HG02852 (cell line): ENCODE measurements at regions not wholly inside any gene's neighbourhood (a gene's known extent, or its start where the extent isn't known, plus 50 kb on each side); places are given as distances from the start of the nearest gene placed in this dataset.
"Not testable (repeated sequence)": the region's sequence is repeated elsewhere in the genome, so short reads cannot be mapped to it uniquely, and the experiment has no call there.

Experiments
- ATAC-seq: cut with Tn5 transposase; IDR thresholded peaks from one replicate; pipeline ENCODE4 v1.9.1; 2021; ENCODE audit warnings: mild to moderate bottlenecking, moderate library complexity; ENCODE audit not compliant: unreplicated experiment

GRCh38 chr17:16888413-16889087, 83.4 kb downstream of the TNFRSF13B start:
- no peak for ATAC-seq

GRCh38 chr17:16887523-16888095, 84.3 kb downstream of the TNFRSF13B start:
- no peak for ATAC-seq

DNA sequence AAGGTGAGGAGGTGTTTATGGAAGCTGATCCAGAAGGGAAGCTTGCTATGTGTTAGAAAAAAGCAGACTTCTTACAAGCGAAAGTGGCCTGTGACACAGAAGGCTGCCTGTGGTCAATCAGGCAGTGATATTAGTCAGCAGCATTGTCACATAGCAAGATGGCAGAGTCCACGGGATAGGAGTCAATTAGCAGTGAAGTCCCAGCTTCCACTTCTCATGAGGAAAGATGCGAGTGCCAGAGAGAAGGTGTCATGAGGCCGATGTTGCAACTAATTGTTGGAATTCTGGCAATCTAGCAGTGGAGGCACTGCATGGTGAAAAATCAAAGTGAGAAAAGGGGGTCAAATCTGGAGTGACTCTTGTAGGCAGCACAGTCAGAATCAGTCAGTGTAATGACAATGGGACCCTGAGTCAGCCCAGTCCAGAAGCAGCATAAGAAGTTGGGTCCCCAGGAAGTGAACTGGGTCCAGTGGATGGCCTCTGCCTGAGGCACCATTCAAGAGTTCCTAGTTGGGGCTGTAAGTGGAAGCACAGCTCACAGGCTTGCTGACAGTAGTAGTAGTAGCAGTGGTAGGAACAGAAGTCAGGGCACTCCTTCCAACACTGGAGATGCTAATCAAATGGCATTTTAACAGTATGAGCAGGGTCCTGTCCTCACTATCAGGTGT, 85.1 kb downstream of the TNFRSF13B start:
- ATAC-seq = peak; percentile 80

DNA sequence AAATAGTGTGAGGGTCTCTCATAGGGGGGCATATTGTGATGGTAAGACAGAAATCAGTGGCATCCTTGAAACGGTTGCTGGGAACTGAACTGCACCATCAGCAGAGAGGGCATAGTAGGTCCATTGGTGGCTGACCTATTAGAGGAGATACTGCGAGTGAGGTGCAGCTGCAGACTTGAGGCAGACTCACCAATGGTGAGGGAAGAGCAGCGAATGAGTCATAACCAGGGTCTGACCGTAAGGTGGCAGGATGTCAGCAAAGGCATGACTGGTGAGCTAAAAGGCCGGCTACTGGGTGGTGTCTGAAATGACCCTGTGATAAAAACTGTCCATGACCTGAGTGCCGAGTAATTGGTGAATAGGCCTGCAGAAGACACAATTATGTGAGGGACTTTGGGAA, 86.7 kb downstream of the TNFRSF13B start:
- not testable (repeated sequence) for ATAC-seq

GRCh38 chr17:16882926-16883265, 89.0 kb downstream of the TNFRSF13B start:
- not testable (repeated sequence) for ATAC-seq

- ATAC-seq = no peak
These were observed 89.5 kb downstream of the TNFRSF13B start for GRCh38 chr17:16882243-16882925.

DNA sequence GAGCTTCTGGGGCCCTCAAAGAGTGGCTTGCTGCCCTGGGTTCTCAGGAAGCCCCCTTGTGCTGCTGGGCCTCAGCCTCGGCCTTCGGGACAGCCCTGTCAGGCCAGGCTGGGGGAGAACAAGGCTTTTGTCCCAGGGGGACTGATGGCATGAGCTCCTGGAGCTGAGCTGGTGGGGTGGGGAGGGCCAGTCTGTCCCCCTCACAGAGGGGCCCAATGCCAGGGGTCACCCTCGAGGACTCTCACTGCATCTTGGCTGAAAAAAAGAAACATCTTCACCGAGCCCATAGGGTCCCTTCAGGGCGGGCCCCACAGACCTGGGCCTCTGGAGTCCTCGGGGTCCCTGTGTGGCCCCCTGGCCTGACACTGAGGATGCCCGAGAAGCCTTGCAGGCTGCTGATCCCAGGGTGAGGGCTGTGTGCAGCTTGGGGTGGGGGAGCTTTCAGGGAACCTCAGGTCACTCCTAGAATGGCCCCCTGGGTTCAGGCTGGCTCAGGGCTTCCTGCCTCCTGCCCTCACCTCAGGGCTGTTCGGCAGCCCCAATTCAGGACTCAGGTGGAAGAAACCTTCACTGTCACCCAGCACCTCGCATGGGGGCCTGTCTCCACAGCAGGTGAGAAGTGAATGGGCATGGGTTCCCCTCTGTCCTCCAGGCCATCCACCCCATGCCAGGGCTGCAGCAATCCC, 90.5 kb downstream of the TNFRSF13B start:
- ATAC-seq = no peak

DNA sequence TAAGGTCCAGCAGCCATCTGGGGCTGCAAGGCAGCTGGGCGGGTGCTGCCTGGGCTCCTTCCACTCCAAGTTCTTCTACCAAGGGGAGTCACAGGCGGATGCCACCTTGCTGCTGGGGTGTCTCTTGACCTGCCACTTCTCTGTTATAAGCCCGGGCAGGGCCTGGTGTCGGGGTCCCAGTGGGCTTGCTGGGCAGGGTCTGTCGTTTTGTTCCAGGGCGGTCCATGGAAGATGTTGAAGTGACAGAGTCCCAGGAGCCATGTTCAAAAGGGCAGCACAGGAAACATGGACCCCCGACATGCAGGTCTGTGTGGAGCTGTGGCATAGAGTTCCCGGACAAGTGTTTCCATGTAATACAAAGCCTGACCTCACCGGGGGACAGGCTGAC, 91.1 kb downstream of the TNFRSF13B start:
- ATAC-seq = no peak

DNA sequence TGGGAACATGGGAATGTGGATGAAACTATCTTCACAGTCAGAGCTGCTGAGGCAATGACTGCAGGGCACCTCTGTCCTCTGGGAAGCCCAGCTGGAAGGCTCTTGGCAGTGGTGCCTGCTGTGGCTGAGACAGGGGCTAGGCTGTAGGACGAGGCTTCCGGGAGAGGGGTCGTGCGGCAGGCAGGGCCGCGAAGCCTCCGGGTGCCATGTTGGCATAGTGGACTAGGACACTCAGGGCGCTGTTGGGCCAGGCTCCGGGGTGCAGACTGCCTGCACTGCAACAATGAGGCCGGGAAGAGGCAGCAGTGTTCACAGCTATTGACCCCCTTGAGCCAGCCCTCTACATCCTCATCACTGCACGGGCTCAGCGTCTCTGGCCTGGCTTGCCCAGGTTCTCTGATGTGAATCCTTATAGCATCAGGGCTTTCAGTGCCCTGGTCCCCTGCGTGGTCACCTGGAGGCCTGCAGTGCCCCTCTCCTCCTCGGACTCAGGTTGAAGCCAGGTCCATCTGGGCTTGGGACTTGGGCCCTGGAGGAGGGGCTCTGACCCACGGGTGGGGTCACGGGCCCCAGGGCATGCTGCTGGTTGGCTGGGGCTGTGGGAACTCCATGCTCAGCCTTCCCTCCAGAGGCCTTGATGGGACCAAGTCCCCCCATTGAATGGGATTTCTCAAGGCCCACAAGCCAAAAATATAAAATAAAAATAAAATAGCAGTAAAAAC, 91.6 kb downstream of the TNFRSF13B start:
- ATAC-seq = no peak

DNA sequence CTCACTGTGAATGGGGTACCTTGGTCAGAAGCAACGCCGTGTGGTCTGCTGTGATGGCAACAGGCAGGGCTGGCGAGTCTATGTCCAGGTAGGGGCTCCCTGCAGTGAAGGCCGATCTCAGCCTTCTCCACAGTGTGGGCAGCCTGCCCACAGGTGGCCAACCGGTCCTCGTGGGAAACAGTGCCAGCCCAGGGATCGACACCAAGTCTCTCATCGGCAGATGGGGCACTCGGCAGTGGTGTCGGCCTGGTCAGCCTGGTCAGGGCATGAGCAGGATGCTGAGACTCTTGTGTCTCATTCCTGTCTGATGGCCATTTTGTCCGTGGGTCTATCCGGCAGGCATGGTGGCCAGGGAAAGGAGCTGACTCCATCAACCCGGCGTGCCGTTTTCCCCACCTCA, 92.2 kb downstream of the TNFRSF13B start:
- no peak for ATAC-seq

DNA sequence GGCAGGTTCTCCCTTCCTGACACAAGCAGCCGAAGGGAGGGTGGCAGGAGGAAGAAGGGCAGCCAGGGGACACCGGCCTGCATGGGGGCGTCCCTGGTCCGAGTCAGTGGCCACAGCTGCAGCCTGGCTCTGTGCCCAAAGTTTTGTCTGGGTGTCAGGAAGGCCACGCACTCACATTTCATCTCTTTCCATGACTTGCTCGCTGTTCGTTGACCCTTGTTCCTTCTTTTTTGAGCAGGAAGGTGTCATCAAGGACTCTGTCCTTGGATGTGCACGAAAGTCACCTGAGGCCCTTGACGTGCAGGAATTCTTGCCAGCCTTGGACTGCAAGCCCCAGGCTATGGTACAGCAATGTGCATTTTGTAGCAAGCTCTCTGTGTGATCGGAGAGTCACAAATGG, 93.3 kb downstream of the TNFRSF13B start:
- ATAC-seq = no peak

GRCh38 chr17:16878084-16878483, 93.8 kb downstream of the TNFRSF13B start:
- no peak for ATAC-seq

- ATAC-seq = no peak
These were observed 94.8 kb downstream of the TNFRSF13B start for GRCh38 chr17:16877099-16877498.

DNA sequence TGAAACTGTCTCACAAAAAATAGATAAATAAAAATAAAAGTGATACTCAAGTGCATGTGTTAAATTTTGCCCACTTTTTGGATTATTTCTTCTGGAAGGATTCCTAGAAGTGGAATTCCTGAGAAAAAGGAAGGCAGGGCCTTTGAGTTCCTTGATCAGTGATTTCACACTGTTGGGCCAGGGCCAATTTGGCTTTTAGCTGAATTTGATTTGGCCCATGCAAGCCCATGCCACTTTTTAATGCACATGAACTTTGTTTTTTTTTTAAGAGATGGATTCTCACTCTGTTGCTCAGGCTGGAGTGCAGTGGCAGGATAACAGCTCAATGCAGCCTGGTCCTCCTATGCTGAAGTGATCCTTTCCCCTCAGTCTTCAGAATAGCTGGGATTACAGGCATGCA, 96.3 kb downstream of the TNFRSF13B start:
- ATAC-seq = no peak

DNA sequence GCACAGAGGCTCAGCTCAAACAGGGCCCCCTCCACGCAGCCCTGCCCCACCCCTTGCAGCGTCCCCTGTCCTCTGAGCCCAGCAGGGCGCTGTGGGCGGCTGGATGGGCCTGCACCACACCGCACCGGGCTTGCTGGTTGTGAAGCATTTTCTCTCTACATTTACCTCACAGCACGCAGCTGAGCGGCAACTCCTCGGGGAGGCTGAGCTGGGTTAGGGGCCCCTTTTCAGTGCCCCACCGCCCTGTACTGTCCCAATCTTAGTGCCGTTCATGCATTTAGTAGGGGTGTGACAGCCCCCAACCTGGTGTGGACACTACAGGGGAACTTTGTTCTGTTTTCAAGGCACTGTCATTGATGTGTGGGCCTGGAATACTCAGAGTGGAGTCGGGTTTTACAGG, 97.7 kb downstream of the TNFRSF13B start:
- ATAC-seq = not testable (repeated sequence)

DNA sequence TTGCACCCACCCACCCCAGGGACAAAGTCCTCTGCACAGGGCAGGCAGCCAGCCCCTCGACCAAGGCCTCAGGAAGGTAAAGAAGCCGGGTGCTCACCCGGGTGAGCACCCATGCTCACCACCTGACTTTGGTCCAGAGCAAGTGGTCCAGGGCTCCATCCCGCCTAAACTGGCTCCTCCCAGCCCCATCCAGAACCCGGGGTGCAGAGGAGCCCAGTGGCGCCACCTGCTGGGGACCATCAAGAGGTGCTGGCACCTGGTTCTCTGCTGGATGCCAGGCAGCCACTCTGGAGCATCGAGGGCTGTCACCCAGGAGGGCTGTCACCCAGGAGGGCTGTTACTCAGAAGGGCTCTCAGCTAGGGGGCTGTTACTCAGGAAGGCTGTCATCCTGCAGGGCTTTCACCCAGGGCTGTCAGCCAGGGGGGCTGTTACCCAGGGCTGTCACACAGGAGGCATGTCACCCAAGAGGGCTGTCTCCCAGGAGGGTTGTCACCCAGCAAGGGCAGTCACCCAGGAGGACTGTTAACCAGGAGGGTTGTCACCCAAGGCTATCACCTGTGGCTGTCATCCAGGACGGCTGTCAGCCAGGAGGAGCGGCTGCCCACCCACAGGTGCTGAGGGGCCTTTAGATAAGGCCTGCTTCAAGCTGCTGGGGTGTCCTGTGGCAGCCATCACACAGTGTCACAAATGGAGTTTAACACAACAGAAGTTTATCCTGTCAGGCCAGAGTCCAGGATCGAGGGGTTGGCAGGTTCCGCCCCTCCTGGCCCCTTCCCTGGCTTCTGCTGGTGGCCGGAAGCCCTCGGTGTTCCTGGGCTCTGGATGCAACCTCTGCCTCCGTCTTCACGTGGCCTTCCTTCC, 98.5 kb downstream of the TNFRSF13B start:
- ATAC-seq = no peak

DNA sequence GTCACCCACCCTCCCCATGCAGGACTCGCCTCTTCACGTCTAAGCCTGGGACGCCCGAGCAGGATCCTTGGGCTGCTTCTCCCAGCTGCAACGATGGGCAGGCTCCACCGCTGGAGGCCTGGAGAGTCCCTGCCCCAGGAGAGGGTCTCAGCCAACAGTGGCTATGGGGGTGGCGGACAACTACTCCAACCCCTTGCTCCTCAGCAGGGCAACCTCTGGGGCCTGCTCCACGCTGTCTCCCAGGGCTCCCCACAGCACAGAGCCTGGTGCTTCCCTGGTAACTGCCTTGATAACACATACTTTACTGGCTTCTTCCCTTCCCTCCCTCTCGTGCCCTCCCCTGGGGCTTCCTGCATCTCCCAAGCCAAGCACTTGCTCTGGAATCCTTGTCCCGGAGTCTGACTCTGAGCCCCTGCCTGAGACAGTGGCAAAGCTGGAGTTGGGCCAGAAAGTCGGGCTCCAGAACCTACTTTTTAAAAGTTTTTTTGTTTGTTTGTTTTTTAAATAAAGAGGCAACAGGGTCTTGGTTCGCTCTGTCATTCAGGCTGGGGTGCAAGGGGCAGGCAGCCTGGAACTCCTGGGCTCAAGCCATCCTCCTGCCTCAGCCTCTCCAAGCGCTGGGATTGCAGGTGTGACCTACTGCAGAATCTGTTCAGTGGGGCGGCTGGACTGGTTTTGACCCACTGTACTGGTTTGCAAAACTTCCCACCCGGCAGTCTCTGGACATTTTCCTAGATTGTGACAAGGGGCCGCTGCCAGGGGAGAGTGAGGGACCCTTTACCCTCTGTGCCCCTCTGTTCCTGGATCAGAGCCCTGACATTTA, 99.4 kb downstream of the TNFRSF13B start:
- no peak for ATAC-seq

DNA sequence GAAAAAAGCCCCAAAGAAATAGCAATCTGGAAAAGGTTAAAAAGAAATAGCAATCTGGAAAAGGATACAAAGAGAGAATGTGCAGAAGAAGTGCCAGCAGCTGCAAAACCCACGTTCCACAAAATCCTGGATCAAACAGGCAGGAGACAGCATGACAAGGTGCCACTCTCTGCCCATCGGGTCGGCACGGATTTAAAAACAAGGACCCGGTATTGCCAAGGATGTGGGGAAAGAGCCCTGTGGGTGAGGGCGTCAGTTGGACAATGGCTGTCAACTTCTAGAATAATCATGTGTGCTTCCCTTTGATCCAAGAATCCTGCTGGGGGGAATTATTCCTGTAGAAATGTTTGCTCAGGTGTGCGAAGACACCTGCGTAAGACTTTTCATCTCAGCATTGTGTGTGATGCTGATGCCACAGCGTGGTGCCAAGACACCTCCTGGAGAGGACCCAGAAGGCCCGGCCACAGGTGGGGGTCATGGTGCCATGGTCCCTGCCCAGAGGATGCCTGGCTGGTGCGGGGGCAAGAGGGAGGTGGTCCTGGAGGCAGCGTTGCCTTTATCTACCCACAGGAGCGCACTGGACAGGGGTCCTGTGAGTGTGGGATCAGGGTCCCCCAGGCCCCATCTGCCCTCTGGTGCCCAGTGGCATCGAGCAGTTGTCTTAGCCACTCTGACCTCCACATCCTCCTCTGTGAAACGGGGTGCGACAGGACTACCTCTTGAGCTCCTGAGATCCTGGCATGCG, 100.3 kb downstream of the TNFRSF13B start:
- not testable (repeated sequence) for ATAC-seq
